ENCODE measurements at regions not wholly inside any gene's neighbourhood (a gene's known extent, or its start where the extent isn't known, plus 50 kb on each side); places are given as distances from the start of the nearest gene placed in this dataset.

DNA sequence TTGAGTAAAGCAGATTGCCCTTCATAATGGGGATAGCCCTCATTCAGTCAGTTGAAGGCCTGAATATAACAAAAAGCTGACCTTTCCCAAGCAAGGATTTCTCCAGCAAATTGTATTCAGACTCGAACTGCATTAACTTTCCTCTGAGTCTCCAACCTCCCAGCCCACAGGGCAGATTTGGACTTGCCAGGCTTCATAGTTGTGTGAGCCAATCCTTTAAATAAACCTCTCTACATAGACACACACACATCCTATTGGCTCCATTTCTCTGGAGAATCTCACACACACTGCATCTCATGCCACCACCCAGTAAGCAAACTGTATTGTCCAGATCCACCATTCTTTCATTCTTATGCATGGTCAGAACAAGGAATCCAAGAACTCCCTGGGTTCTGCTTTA, 225.1 kb downstream of the MPDZ start:
- Mint-ChIP-seq H3K27ac (no peak overlapping the region), H3K4me3 (no peak overlapping the region), H3K4me1 (peaks cover 4% of the 10 kb centered on the region; the same call in 1 of the 2 replicates), H3K36me3 (no peaks in the 10 kb centered on the region), H3K9me3 (peaks cover 5% of the 10 kb centered on the region), H3K27me3 (ENCODE audit: low read depth) (no peaks in the 10 kb centered on the region)
- POLR2A ChIA-PET: no interaction called here
- TF ChIP-seq ZBTB21 (CRISPR knock-in tag; IDR thresholded peaks at IDR 0.05; ENCODE audit: borderline replicate concordance) (no peak), SP1 (CRISPR knock-in tag; conservative IDR thresholded peaks at IDR 0.05) (no peak), RORB (CRISPR knock-in tag; IDR thresholded peaks at IDR 0.05) (no peak), GRHL2 (CRISPR knock-in tag; IDR thresholded peaks at IDR 0.05; ENCODE audit: insufficient replicate concordance, severe bottlenecking) (no peak), JAZF1 (CRISPR knock-in tag; IDR thresholded peaks at IDR 0.05) (no peak), GTF2I (CRISPR knock-in tag; conservative IDR thresholded peaks at IDR 0.05) (no peak), EMX1 (CRISPR knock-in tag; IDR thresholded peaks at IDR 0.05) (no peak), FOXJ3 (CRISPR knock-in tag; IDR thresholded peaks at IDR 0.05; ENCODE audit: borderline replicate concordance) (no peak), ZNF138 (CRISPR knock-in tag; conservative IDR thresholded peaks at IDR 0.05) (no peak), ZNF416 (CRISPR knock-in tag; IDR thresholded peaks at IDR 0.05) (no peak), ZNF121 (CRISPR knock-in tag; IDR thresholded peaks at IDR 0.05) (no peak)
- TF ChIP-seq, protein P1, sequence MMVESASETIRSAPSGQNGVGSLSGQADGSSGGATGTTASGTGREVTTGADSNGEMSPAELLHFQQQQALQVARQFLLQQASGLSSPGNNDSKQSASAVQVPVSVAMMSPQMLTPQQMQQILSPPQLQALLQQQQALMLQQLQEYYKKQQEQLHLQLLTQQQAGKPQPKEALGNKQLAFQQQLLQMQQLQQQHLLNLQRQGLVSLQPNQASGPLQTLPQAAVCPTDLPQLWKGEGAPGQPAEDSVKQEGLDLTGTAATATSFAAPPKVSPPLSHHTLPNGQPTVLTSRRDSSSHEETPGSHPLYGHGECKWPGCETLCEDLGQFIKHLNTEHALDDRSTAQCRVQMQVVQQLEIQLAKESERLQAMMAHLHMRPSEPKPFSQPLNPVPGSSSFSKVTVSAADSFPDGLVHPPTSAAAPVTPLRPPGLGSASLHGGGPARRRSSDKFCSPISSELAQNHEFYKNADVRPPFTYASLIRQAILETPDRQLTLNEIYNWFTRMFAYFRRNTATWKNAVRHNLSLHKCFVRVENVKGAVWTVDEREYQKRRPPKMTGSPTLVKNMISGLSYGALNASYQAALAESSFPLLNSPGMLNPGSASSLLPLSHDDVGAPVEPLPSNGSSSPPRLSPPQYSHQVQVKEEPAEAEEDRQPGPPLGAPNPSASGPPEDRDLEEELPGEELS (CRISPR knock-in tag; IDR thresholded peaks at IDR 0.05): no peak
- TF ChIP-seq, protein P2, sequence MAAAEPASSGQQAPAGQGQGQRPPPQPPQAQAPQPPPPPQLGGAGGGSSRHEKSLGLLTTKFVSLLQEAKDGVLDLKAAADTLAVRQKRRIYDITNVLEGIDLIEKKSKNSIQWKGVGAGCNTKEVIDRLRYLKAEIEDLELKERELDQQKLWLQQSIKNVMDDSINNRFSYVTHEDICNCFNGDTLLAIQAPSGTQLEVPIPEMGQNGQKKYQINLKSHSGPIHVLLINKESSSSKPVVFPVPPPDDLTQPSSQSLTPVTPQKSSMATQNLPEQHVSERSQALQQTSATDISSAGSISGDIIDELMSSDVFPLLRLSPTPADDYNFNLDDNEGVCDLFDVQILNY (CRISPR knock-in tag; IDR thresholded peaks at IDR 0.05): no peak
- TF ChIP-seq, protein P3, sequence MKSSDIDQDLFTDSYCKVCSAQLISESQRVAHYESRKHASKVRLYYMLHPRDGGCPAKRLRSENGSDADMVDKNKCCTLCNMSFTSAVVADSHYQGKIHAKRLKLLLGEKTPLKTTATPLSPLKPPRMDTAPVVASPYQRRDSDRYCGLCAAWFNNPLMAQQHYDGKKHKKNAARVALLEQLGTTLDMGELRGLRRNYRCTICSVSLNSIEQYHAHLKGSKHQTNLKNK (CRISPR knock-in tag; IDR thresholded peaks at IDR 0.05): no peak
- TF ChIP-seq, protein P4, sequence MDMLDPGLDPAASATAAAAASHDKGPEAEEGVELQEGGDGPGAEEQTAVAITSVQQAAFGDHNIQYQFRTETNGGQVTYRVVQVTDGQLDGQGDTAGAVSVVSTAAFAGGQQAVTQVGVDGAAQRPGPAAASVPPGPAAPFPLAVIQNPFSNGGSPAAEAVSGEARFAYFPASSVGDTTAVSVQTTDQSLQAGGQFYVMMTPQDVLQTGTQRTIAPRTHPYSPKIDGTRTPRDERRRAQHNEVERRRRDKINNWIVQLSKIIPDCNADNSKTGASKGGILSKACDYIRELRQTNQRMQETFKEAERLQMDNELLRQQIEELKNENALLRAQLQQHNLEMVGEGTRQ (CRISPR knock-in tag; IDR thresholded peaks at IDR 0.05): no peak
- TF ChIP-seq, protein P5, sequence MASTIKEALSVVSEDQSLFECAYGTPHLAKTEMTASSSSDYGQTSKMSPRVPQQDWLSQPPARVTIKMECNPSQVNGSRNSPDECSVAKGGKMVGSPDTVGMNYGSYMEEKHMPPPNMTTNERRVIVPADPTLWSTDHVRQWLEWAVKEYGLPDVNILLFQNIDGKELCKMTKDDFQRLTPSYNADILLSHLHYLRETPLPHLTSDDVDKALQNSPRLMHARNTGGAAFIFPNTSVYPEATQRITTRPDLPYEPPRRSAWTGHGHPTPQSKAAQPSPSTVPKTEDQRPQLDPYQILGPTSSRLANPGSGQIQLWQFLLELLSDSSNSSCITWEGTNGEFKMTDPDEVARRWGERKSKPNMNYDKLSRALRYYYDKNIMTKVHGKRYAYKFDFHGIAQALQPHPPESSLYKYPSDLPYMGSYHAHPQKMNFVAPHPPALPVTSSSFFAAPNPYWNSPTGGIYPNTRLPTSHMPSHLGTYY (CRISPR knock-in tag; IDR thresholded peaks at IDR 0.05): no peak
- TF ChIP-seq, protein P6, sequence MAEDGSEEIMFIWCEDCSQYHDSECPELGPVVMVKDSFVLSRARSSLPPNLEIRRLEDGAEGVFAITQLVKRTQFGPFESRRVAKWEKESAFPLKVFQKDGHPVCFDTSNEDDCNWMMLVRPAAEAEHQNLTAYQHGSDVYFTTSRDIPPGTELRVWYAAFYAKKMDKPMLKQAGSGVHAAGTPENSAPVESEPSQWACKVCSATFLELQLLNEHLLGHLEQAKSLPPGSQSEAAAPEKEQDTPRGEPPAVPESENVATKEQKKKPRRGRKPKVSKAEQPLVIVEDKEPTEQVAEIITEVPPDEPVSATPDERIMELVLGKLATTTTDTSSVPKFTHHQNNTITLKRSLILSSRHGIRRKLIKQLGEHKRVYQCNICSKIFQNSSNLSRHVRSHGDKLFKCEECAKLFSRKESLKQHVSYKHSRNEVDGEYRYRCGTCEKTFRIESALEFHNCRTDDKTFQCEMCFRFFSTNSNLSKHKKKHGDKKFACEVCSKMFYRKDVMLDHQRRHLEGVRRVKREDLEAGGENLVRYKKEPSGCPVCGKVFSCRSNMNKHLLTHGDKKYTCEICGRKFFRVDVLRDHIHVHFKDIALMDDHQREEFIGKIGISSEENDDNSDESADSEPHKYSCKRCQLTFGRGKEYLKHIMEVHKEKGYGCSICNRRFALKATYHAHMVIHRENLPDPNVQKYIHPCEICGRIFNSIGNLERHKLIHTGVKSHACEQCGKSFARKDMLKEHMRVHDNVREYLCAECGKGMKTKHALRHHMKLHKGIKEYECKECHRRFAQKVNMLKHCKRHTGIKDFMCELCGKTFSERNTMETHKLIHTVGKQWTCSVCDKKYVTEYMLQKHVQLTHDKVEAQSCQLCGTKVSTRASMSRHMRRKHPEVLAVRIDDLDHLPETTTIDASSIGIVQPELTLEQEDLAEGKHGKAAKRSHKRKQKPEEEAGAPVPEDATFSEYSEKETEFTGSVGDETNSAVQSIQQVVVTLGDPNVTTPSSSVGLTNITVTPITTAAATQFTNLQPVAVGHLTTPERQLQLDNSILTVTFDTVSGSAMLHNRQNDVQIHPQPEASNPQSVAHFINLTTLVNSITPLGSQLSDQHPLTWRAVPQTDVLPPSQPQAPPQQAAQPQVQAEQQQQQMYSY (CRISPR knock-in tag; IDR thresholded peaks at IDR 0.05): no peak
- TF ChIP-seq, protein P7, sequence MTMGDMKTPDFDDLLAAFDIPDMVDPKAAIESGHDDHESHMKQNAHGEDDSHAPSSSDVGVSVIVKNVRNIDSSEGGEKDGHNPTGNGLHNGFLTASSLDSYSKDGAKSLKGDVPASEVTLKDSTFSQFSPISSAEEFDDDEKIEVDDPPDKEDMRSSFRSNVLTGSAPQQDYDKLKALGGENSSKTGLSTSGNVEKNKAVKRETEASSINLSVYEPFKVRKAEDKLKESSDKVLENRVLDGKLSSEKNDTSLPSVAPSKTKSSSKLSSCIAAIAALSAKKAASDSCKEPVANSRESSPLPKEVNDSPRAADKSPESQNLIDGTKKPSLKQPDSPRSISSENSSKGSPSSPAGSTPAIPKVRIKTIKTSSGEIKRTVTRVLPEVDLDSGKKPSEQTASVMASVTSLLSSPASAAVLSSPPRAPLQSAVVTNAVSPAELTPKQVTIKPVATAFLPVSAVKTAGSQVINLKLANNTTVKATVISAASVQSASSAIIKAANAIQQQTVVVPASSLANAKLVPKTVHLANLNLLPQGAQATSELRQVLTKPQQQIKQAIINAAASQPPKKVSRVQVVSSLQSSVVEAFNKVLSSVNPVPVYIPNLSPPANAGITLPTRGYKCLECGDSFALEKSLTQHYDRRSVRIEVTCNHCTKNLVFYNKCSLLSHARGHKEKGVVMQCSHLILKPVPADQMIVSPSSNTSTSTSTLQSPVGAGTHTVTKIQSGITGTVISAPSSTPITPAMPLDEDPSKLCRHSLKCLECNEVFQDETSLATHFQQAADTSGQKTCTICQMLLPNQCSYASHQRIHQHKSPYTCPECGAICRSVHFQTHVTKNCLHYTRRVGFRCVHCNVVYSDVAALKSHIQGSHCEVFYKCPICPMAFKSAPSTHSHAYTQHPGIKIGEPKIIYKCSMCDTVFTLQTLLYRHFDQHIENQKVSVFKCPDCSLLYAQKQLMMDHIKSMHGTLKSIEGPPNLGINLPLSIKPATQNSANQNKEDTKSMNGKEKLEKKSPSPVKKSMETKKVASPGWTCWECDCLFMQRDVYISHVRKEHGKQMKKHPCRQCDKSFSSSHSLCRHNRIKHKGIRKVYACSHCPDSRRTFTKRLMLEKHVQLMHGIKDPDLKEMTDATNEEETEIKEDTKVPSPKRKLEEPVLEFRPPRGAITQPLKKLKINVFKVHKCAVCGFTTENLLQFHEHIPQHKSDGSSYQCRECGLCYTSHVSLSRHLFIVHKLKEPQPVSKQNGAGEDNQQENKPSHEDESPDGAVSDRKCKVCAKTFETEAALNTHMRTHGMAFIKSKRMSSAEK (CRISPR knock-in tag; IDR thresholded peaks at IDR 0.05; ENCODE audit: borderline replicate concordance): no peak
- DNase-seq (ENCODE audit: low spot score) (no peak), ATAC-seq (no peak)
- CTCF ChIA-PET: no interaction called here

All from WTC11 (cell line).